ENCODE measurements at regions not wholly inside any gene's neighbourhood (a gene's known extent, or its start where the extent isn't known, plus 50 kb on each side); places are given as distances from the start of the nearest gene placed in this dataset.
A peak's percentile ranks its signal among the peaks of the same experiment; 100 is the strongest.

- DNase-seq, result no peak
These were observed 208.2 kb downstream of the UQCRFS1 start for GRCh38 chr19:29004796-29005195.

- DNase-seq, result no peak
These were observed 209.1 kb downstream of the UQCRFS1 start for GRCh38 chr19:29003641-29004409.

GRCh38 chr19:29002336-29002735 is 210.6 kb downstream of the UQCRFS1 start:
- DNase-seq, result no peak

GRCh38 chr19:29001597-29002245 is 211.2 kb downstream of the UQCRFS1 start:
- DNase-seq, result no peak

GRCh38 chr19:29001141-29001581 is 211.8 kb downstream of the UQCRFS1 start:
- peak; percentile 11 for DNase-seq

- DNase-seq, result no peak
These were observed 213.1 kb downstream of the UQCRFS1 start for GRCh38 chr19:28999724-29000433.

GRCh38 chr19:28998974-28999373 is 214.0 kb downstream of the UQCRFS1 start:
- DNase-seq, result no peak

GRCh38 chr19:28997866-28998265 is 215.1 kb downstream of the UQCRFS1 start:
- peak; percentile 72 for DNase-seq

- no peak for DNase-seq
These were observed 222.4 kb downstream of the UQCRFS1 start for GRCh38 chr19:28990522-28990921.

- no peak for DNase-seq
These were observed 223.2 kb downstream of the UQCRFS1 start for GRCh38 chr19:28989739-28990138.

GRCh38 chr19:28988066-28988465 is 224.9 kb downstream of the UQCRFS1 start:
- DNase-seq, result no peak

GRCh38 chr19:28987177-28987576 is 225.8 kb downstream of the UQCRFS1 start:
- DNase-seq, result no peak

- no peak for DNase-seq
These were observed 227.8 kb downstream of the UQCRFS1 start for GRCh38 chr19:28985201-28985600.

- DNase-seq, result no peak
These were observed 228.6 kb downstream of the UQCRFS1 start for GRCh38 chr19:28984315-28984714.

- no peak for DNase-seq
These were observed 229.5 kb downstream of the UQCRFS1 start for GRCh38 chr19:28983430-28983829.

GRCh38 chr19:28981994-28982393 is 231.0 kb downstream of the UQCRFS1 start:
- DNase-seq, result no peak

- DNase-seq, result no peak
These were observed 231.4 kb downstream of the UQCRFS1 start for GRCh38 chr19:28981518-28981917.

- no peak for DNase-seq
These were observed 232.6 kb downstream of the UQCRFS1 start for GRCh38 chr19:28980236-28980868.

GRCh38 chr19:28977826-28978225 is 235.1 kb downstream of the UQCRFS1 start:
- no peak for DNase-seq

GRCh38 chr19:28972058-28972852 is 240.7 kb downstream of the UQCRFS1 start:
- DNase-seq, result no peak

GRCh38 chr19:28971513-28971912 is 241.4 kb downstream of the UQCRFS1 start:
- DNase-seq, result no peak

- DNase-seq, result no peak
These were observed 241.9 kb downstream of the UQCRFS1 start for GRCh38 chr19:28971049-28971448.

All from MV-4-11 (cell line).